ENCODE measurements at regions not wholly inside any gene's neighbourhood (a gene's known extent, or its start where the extent isn't known, plus 50 kb on each side); places are given as distances from the start of the nearest gene placed in this dataset.

GRCh38 chr11:128407962-128408361 lies 179.4 kb downstream of the ETS1 start:
- DNase-seq (ENCODE audit: low read depth in 2 of 2) = no peak

- no peak for DNase-seq (ENCODE audit: low read depth in 2 of 2)
These were observed 181.4 kb downstream of the ETS1 start for GRCh38 chr11:128405714-128406662.

- DNase-seq (ENCODE audit: low read depth in 2 of 2) = no peak
These were observed 182.2 kb downstream of the ETS1 start for GRCh38 chr11:128405112-128405511.

- DNase-seq (ENCODE audit: low read depth in 2 of 2) = no peak
These were observed 182.9 kb downstream of the ETS1 start for GRCh38 chr11:128404437-128404836.

- DNase-seq (ENCODE audit: low read depth in 2 of 2) = no peak
These were observed 186.8 kb downstream of the ETS1 start for GRCh38 chr11:128400382-128401203.

GRCh38 chr11:128399251-128400121 lies 187.9 kb downstream of the ETS1 start:
- DNase-seq (ENCODE audit: low read depth in 2 of 2) = no peak

GRCh38 chr11:128398517-128399250 lies 188.7 kb downstream of the ETS1 start:
- no peak for DNase-seq (ENCODE audit: low read depth in 2 of 2)

GRCh38 chr11:128397362-128397761 lies 190.0 kb downstream of the ETS1 start:
- no peak for DNase-seq (ENCODE audit: low read depth in 2 of 2)

GRCh38 chr11:128394431-128395089 lies 192.8 kb downstream of the ETS1 start:
- DNase-seq (ENCODE audit: low read depth in 2 of 2) = no peak

- no peak for DNase-seq (ENCODE audit: low read depth in 2 of 2)
These were observed 195.1 kb downstream of the ETS1 start for GRCh38 chr11:128392259-128392658.

GRCh38 chr11:128391811-128392210 lies 195.5 kb downstream of the ETS1 start:
- no peak for DNase-seq (ENCODE audit: low read depth in 2 of 2)

- no peak for DNase-seq (ENCODE audit: low read depth in 2 of 2)
These were observed 197.1 kb downstream of the ETS1 start for GRCh38 chr11:128390246-128390645.

GRCh38 chr11:128389461-128389976 lies 197.8 kb downstream of the ETS1 start:
- DNase-seq (ENCODE audit: low read depth in 2 of 2) = no peak

GRCh38 chr11:128388206-128388815 lies 199.0 kb downstream of the ETS1 start:
- no peak for DNase-seq (ENCODE audit: low read depth in 2 of 2)

- no peak for DNase-seq (ENCODE audit: low read depth in 2 of 2)
These were observed 207.5 kb downstream of the ETS1 start for GRCh38 chr11:128379587-128380580.

GRCh38 chr11:128375961-128376360 lies 211.4 kb downstream of the ETS1 start:
- no peak for DNase-seq (ENCODE audit: low read depth in 2 of 2)

- DNase-seq (ENCODE audit: low read depth in 2 of 2) = no peak
These were observed 213.3 kb downstream of the ETS1 start for GRCh38 chr11:128374026-128374425.

- no peak for DNase-seq (ENCODE audit: low read depth in 2 of 2)
These were observed 214.4 kb downstream of the ETS1 start for GRCh38 chr11:128372977-128373376.

GRCh38 chr11:128367573-128367972 lies 219.8 kb downstream of the ETS1 start:
- no peak for DNase-seq (ENCODE audit: low read depth in 2 of 2)
